Heart left ventricle (tissue), 16 donors: ENCODE measurements at regions not wholly inside any gene's neighbourhood (a gene's known extent, or its start where the extent isn't known, plus 50 kb on each side); places are given as distances from the start of the nearest gene placed in this dataset.

ENCODE experiments used
- ATAC-seq, 4 donors: fragments of 200-7000 bp; cut with Tn5 transposase; one replicate each; pipeline ENCODE4 v1.9.1; 2020 to 2022; ENCODE audit warnings: moderate library complexity in 4 of 4, mild to moderate bottlenecking in 3 of 4, moderate number of reproducible peaks in 1 of 4
- DNase-seq, 5 donors: peaks; one replicate each; pipeline ENCODE4 v3.0.0-alpha.2; 2020
- H3K27ac ChIP-seq, 12 donors: fragments of 200-600 bp; sonication (generic) in 4 of 12; one replicate each; pipeline versions ENCODE4 v1.5.0 to v1.8.0; 2016 to 2022; ENCODE audit warnings: mild to moderate bottlenecking in 2 of 12
- H3K27me3 ChIP-seq, 9 donors: fragments of 200-600 bp; sonication (generic) in 2 of 9; one replicate each; pipeline versions ENCODE4 v1.5.1 to v1.8.0; 2016 to 2022; ENCODE audit warnings: mild to moderate bottlenecking in 3 of 9
- H3K36me3 ChIP-seq, 9 donors: fragments of 200-600 bp; sonication (generic) in 2 of 9; one replicate each; pipeline versions ENCODE4 v1.5.0 to v1.8.0; 2018 to 2022; ENCODE audit warnings: mild to moderate bottlenecking in 2 of 9
- H3K4me1 ChIP-seq, 12 donors: fragments of 200-600 bp; sonication (generic) in 4 of 12; one replicate each; pipeline versions ENCODE4 v1.5.0 to v1.8.0; 2016 to 2022; ENCODE audit warnings: mild to moderate bottlenecking in 3 of 12
- H3K4me3 ChIP-seq, 12 donors: fragments of 200-600 bp; sonication (generic) in 4 of 12; one replicate each; pipeline versions ENCODE4 v1.5.0 to v1.8.0; 2017 to 2022; ENCODE audit warnings: mild to moderate bottlenecking in 9 of 12, moderate library complexity in 4 of 12
- H3K9me3 ChIP-seq, 12 donors: fragments of 200-600 bp; sonication (generic) in 4 of 12; one replicate each; pipeline versions ENCODE4 v1.5.0 to v1.8.0; 2016 to 2022; ENCODE audit warnings: mild to moderate bottlenecking in 1 of 12
- POLR2A ChIP-seq, 2 donors: fragments of 450-650 bp; IDR thresholded peaks; one replicate each; pipeline ENCODE4 v1.6.1; 2017; ENCODE audit warnings: antibody characterized with exemption in 2 of 2, mild to moderate bottlenecking in 2 of 2, moderate library complexity in 2 of 2
- WGBS, 4 donors: extraction: QIAGEN DNeasy Blood & Tissue Kit in 2 of 4; methylation state at CpG; one replicate each; pipeline versions ENCODE4 v1.1.5 to v1.1.7; 2013 to 2018; 5-methylcytosine and 5-hydroxymethylcytosine counted together
- intact Hi-C, 10 donors: fragments of 100-400 bp; cut with DNase I; formaldehyde crosslinking; loops; one replicate each; pipeline versions ENCODE4 v1.11.1 to v1.14.2; 2022
- TF ChIP-seq, protein P1 (sequence below), 12 donors: fragments of 200-600 bp; sonication (generic) in 4 of 12; IDR thresholded peaks; one replicate each; pipeline versions ENCODE4 v1.5.0 to v1.8.0; 2018 to 2022; ENCODE audit warnings: antibody characterized with exemption in 12 of 12, mild to moderate bottlenecking in 5 of 12
- donor health status: ischemic (EF 13 %, LVEDD 7.1; RV severe dilation, severe dysfunction).
- donor health status: healthy with polysubstance abuse.
- donor health status: DM: no; HTN: yes; CAD: no.
- donor health status: DM: no; HTN: no; CAD: no.
- donor health status: ischemic (EF 25% LVEDD 6.9; RV normal size, moderate dysfunction).
- donor health status: ischemic (EF 25% LVEDD 5.7; RV mildly dilated, moderate dysfunction).
- donor health status: healthy.
- donor health status: DM: yes; HTN: yes; CAD: no.
- donor health status: ischemic (EF 35%, LVEDD 5.7; RV mildly dilated, moderate dysfunction).
- donor health status: nonischemic (EF 11% LVEDD 7.7; RV severe dilation, severe dysfunction).
- donor health status: DM: yes; HTN: yes; CAD: no.
- donor health status: PGD.
- donor health status: ischemic (EF 29% LVEDD 5.4; RV normal size, mild dysfunction).
- donor health status: nonischemic (EF 23%, LVEDD 6.1; RV moderate dilation, normal function).

DNA sequence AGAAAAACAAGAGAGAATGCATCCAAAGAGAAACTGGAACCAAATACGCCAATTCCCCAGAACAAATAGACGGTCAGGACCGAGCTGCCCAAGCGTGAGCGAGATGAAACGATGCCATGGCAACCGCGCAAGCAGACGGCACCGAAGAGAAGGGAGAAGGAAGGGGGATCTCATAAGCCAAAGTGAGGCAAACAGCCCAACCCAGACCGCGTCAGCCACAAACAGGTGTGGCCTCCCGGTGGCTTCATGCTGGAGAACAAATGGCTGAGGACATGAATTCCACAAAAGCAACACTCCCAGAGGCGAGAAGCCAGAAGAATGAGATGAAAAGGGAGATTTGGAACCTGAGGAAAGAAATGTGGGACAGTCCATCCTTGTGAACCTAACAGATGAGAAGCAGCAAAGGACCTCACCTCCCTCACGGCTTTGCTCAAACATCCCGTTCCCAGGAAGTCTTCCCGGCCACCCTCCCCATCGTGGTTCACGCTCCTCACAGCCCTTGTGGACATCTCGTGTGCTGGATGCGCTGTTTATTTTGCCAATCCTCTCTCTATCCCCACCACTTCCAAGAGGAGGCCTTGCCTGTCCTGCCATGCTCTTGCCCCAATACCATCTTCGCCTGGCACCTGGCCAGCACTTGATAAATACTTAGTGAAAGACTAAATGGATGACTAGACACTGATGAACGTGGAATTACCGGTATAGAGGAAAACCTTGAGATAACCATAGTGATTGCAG lies 89.1 kb upstream of the RTL6 start:
- Histone ChIP-seq H3K27ac (no peak overlapping the region), H3K9me3 (peaks cover 0 to 3% (median 0%) of the 10 kb centered on the region in 12 donors), H3K27me3 (peaks cover 0 to 7% (median 0%) of the 10 kb centered on the region in 9 donors), H3K36me3 (no peaks in the 10 kb centered on the region), H3K4me3 (no peak overlapping the region), H3K4me1 (no peaks in the 10 kb centered on the region)
- DNase-seq (peak in 2 of 5 donors; percentile 18 to 33), ATAC-seq (no peak)
- intact Hi-C loops: no loop called here
- 62 to 65% (median 64%) methylated on average over 24 of the region's 24 CpGs for WGBS, 4 donors
- TF ChIP-seq, protein P1, sequence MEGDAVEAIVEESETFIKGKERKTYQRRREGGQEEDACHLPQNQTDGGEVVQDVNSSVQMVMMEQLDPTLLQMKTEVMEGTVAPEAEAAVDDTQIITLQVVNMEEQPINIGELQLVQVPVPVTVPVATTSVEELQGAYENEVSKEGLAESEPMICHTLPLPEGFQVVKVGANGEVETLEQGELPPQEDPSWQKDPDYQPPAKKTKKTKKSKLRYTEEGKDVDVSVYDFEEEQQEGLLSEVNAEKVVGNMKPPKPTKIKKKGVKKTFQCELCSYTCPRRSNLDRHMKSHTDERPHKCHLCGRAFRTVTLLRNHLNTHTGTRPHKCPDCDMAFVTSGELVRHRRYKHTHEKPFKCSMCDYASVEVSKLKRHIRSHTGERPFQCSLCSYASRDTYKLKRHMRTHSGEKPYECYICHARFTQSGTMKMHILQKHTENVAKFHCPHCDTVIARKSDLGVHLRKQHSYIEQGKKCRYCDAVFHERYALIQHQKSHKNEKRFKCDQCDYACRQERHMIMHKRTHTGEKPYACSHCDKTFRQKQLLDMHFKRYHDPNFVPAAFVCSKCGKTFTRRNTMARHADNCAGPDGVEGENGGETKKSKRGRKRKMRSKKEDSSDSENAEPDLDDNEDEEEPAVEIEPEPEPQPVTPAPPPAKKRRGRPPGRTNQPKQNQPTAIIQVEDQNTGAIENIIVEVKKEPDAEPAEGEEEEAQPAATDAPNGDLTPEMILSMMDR (IDR thresholded peaks at IDR 0.05): no peak
- TF ChIP-seq POLR2A (IDR thresholded peaks at IDR 0.05): no peak

GRCh38 chr22:44586351-44586990 lies 88.4 kb upstream of the RTL6 start:
- TF ChIP-seq POLR2A (IDR thresholded peaks at IDR 0.05): no peak
- TF ChIP-seq, protein P1 (IDR thresholded peaks at IDR 0.05): no peak
- Histone ChIP-seq H3K4me3 (no peak overlapping the region), H3K36me3 (no peaks in the 10 kb centered on the region), H3K9me3 (peaks cover 0 to 3% (median 0%) of the 10 kb centered on the region in 12 donors), H3K27ac (no peak overlapping the region), H3K4me1 (no peaks in the 10 kb centered on the region), H3K27me3 (peaks cover 0 to 7% (median 0%) of the 10 kb centered on the region in 9 donors)
- intact Hi-C loops: no loop called here
- no peak for ATAC-seq
- WGBS, 4 donors: 60 to 70% (median 64%) methylated on average over 18 of the region's 18 CpGs
- peak in 1 of 5 donors; percentile 44 for DNase-seq

- Histone ChIP-seq H3K27ac (no peak overlapping the region), H3K9me3 (peaks cover 0 to 3% (median 0%) of the 10 kb centered on the region in 12 donors), H3K36me3 (no peaks in the 10 kb centered on the region), H3K27me3 (peaks cover 0 to 7% (median 0%) of the 10 kb centered on the region in 9 donors), H3K4me3 (no peak overlapping the region), H3K4me1 (no peaks in the 10 kb centered on the region)
- intact Hi-C loops: no loop called here
- WGBS, 4 donors: 86 to 90% (median 88%) methylated on average over 19 to 20 of the region's 20 CpGs
- ATAC-seq: no peak
- no peak for TF ChIP-seq POLR2A (IDR thresholded peaks at IDR 0.05)
- TF ChIP-seq, protein P1 (IDR thresholded peaks at IDR 0.05): no peak
- DNase-seq: peak in 4 of 5 donors; percentile 2 to 55 (median 14)
These were observed 87.7 kb upstream of the RTL6 start for GRCh38 chr22:44585559-44586350.
